GM23338 (cell line): ENCODE measurements at regions not wholly inside any gene's neighbourhood (a gene's known extent, or its start where the extent isn't known, plus 50 kb on each side); places are given as distances from the start of the nearest gene placed in this dataset.

Experiments used
- EZH2 ChIP-seq: fragments of 200-600 bp; sonication (generic); IDR thresholded peaks from one replicate; pipeline ENCODE4 v1.8.0; 2017; ENCODE audit warnings: antibody characterized with exemption, mild to moderate bottlenecking, low read depth; ENCODE audit not compliant: unreplicated experiment
- EZH2phosphoT487 ChIP-seq: fragments of 200-600 bp; sonication (generic); IDR thresholded peaks from one replicate; pipeline ENCODE4 v1.8.1; 2018; ENCODE audit warnings: antibody characterized with exemption; ENCODE audit not compliant: unreplicated experiment
- POLR2AphosphoS5 ChIP-seq: IDR thresholded peaks from 2 replicates; pipeline ENCODE4 v1.6.1; 2016; ENCODE audit warnings: antibody characterized with exemption, low read depth
- ZNF331 ChIP-seq: fragments of 250-450 bp; sonication (Bioruptor Pico); IDR thresholded peaks from 2 replicates; pipeline ENCODE4 v1.5.0; 2020; ENCODE audit warnings: low read depth, mild to moderate bottlenecking, moderate library complexity
- TF ChIP-seq, protein P1 (sequence below), 2 experiments: fragments of 200-600 bp in 1 of 2; sonication (generic) in 1 of 2; conservative IDR thresholded peaks; 2 replicates each; pipeline versions ENCODE4 v1.5.1 to v1.6.1; 2016 to 2017; ENCODE audit warnings: antibody characterized with exemption in 2 of 2, low read depth in 2 of 2, mild to moderate bottlenecking in 2 of 2, moderate library complexity in 1 of 2
- TF ChIP-seq, protein P2 (sequence below): IDR thresholded peaks from one replicate; pipeline ENCODE4 v1.6.1; 2018; ENCODE audit warnings: antibody characterized with exemption; ENCODE audit not compliant: unreplicated experiment

DNA sequence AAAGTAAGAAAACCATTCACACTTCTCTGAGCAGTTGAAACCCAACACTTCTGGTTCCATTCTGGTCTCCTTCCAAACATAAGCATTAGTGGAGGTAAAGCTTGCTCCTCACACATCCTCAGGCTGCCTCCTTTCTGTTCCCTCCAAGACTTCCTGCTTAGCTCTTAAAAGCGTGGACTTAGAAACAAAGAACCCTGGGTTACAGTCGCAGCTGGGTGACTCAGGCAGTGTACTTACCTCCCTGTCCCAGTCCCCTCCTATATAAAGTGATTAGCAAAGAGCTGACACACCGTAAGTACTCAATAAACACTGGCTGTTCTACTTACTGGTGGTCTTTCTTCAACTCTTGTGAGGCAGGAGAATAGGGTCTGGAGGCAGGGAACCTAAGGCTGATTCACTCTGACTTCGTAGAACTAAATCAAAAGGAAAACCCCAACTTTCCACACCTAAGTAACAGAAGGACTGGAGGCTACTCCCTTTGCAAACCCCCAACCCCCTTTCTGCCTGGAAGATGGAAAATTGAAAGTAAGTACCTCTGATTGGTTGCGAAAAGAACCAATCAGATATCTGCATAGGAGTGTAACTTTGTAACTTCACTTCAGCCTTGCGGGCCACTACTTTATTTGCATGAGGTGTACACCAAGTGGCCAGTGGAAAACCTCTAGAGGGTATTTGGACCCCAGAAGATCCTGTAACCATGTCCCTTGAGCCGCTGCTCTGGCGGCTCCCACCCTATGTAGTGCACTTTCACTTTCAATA lies 165.4 kb downstream of the SUCLA2 start:
- TF ChIP-seq, protein P1, sequence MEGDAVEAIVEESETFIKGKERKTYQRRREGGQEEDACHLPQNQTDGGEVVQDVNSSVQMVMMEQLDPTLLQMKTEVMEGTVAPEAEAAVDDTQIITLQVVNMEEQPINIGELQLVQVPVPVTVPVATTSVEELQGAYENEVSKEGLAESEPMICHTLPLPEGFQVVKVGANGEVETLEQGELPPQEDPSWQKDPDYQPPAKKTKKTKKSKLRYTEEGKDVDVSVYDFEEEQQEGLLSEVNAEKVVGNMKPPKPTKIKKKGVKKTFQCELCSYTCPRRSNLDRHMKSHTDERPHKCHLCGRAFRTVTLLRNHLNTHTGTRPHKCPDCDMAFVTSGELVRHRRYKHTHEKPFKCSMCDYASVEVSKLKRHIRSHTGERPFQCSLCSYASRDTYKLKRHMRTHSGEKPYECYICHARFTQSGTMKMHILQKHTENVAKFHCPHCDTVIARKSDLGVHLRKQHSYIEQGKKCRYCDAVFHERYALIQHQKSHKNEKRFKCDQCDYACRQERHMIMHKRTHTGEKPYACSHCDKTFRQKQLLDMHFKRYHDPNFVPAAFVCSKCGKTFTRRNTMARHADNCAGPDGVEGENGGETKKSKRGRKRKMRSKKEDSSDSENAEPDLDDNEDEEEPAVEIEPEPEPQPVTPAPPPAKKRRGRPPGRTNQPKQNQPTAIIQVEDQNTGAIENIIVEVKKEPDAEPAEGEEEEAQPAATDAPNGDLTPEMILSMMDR (conservative IDR thresholded peaks at IDR 0.05; ENCODE audit: low read depth in 2 of 2), result no peak
- TF ChIP-seq EZH2, result no peak
- TF ChIP-seq, protein P2, sequence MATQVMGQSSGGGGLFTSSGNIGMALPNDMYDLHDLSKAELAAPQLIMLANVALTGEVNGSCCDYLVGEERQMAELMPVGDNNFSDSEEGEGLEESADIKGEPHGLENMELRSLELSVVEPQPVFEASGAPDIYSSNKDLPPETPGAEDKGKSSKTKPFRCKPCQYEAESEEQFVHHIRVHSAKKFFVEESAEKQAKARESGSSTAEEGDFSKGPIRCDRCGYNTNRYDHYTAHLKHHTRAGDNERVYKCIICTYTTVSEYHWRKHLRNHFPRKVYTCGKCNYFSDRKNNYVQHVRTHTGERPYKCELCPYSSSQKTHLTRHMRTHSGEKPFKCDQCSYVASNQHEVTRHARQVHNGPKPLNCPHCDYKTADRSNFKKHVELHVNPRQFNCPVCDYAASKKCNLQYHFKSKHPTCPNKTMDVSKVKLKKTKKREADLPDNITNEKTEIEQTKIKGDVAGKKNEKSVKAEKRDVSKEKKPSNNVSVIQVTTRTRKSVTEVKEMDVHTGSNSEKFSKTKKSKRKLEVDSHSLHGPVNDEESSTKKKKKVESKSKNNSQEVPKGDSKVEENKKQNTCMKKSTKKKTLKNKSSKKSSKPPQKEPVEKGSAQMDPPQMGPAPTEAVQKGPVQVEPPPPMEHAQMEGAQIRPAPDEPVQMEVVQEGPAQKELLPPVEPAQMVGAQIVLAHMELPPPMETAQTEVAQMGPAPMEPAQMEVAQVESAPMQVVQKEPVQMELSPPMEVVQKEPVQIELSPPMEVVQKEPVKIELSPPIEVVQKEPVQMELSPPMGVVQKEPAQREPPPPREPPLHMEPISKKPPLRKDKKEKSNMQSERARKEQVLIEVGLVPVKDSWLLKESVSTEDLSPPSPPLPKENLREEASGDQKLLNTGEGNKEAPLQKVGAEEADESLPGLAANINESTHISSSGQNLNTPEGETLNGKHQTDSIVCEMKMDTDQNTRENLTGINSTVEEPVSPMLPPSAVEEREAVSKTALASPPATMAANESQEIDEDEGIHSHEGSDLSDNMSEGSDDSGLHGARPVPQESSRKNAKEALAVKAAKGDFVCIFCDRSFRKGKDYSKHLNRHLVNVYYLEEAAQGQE, result no peak
- TF ChIP-seq EZH2phosphoT487, result no peak
- TF ChIP-seq POLR2AphosphoS5, result no peak
- TF ChIP-seq ZNF331 (CRISPR knock-in tag), result no peak
